ENCODE measurements at regions not wholly inside any gene's neighbourhood (a gene's known extent, or its start where the extent isn't known, plus 50 kb on each side); places are given as distances from the start of the nearest gene placed in this dataset.
"Not testable (repeated sequence)": the region's sequence is repeated elsewhere in the genome, so short reads cannot be mapped to it uniquely, and the experiment has no call there.

- DNase-seq; POLR2A ChIA-PET; H3K9ac ChIP-seq (ENCODE audit: low read length); H3K9me3 ChIP-seq (ENCODE audit: control extremely low read depth in 1 of 3, control insufficient read depth in 2 of 3, insufficient read depth in 1 of 3, low read length in 2 of 3); H3K4me1 ChIP-seq (ENCODE audit: control insufficient read depth in 2 of 2, insufficient read depth in 2 of 2, low read length in 2 of 2); H4K20me1 ChIP-seq (ENCODE audit: control insufficient read depth, insufficient read depth, low read length, poor library complexity, severe bottlenecking); H3K4me2 ChIP-seq (replicated peaks; ENCODE audit: low read depth, low read length, poor library complexity, severe bottlenecking); H3K79me2 ChIP-seq (ENCODE audit: control insufficient read depth, insufficient read depth, low read length); H3K4me3 ChIP-seq (ENCODE audit: control extremely low read depth in 1 of 5, extremely low read depth in 1 of 5, insufficient read depth in 1 of 5, low read depth in 2 of 5, low read length in 4 of 5); H3K4me1 Mint-ChIP-seq; ATAC-seq (ENCODE audit: low read depth); H3K4me3 Mint-ChIP-seq; intact Hi-C loops (cut with micrococcal nuclease); H3K27me3 ChIP-seq (replicated peaks in 1 of 4; ENCODE audit: control extremely low read depth in 1 of 4, control insufficient read depth in 3 of 4, insufficient read depth in 4 of 4, low read length in 3 of 4); H3K9me3 Mint-ChIP-seq (ENCODE audit: insufficient read depth); H3K36me3 ChIP-seq (replicated peaks in 1 of 2; ENCODE audit: control extremely low read depth in 1 of 2, control insufficient read depth in 1 of 2, extremely low read depth in 1 of 2, insufficient read depth in 2 of 2, low read length in 1 of 2); H3K27ac Mint-ChIP-seq; H2AFZ ChIP-seq (ENCODE audit: insufficient read depth, low read depth, low read length, poor library complexity, severe bottlenecking); H3K27ac ChIP-seq (ENCODE audit: low read length in 2 of 2): not testable (repeated sequence)
- TF ChIP-seq, protein P1, sequence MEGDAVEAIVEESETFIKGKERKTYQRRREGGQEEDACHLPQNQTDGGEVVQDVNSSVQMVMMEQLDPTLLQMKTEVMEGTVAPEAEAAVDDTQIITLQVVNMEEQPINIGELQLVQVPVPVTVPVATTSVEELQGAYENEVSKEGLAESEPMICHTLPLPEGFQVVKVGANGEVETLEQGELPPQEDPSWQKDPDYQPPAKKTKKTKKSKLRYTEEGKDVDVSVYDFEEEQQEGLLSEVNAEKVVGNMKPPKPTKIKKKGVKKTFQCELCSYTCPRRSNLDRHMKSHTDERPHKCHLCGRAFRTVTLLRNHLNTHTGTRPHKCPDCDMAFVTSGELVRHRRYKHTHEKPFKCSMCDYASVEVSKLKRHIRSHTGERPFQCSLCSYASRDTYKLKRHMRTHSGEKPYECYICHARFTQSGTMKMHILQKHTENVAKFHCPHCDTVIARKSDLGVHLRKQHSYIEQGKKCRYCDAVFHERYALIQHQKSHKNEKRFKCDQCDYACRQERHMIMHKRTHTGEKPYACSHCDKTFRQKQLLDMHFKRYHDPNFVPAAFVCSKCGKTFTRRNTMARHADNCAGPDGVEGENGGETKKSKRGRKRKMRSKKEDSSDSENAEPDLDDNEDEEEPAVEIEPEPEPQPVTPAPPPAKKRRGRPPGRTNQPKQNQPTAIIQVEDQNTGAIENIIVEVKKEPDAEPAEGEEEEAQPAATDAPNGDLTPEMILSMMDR (IDR thresholded peaks at IDR 0.05), result peak; percentile 13
- H3K27me3 Mint-ChIP-seq, result peaks cover 58% of the 10 kb centered on the region
- WGBS (ENCODE audit: insufficient coverage), result 80% methylated on average over 2 of the region's 2 CpGs
- CTCF ChIA-PET, result interaction anchor here (1.1 kb wide), 1 partner anchor 285 kb away, joined by 3 read pairs; no protein-coding TSS in a partner anchor
These were observed 89.1 kb downstream of the MAB21L3 start for GRCh38 chr1:116200343-116200742.

DNA sequence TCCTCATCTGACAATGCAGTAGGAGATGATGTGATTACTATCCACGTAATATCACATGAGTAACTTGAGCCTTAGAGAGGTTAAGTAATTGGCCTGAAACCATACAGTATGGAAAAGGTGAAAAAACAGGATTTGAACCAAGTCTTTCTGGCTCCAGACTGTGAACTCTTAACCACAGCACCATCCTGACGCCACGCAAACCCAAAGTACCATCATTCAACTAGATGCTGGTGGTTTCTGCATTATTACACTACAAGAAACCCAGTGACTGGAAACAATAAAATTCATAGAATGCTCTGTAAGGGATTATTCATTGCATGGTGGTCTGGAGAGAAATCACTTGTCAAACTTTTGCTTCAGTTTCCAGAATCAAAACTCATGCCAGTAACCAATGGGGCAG is 90.7 kb downstream of the MAB21L3 start:
- Mint-ChIP-seq H3K27ac (no peak overlapping the region), H3K9me3 (ENCODE audit: insufficient read depth) (peaks cover 5% of the 10 kb centered on the region), H3K4me3 (no peak overlapping the region), H3K4me1 (no peaks in the 10 kb centered on the region), H3K27me3 (peaks cover 56% of the 10 kb centered on the region)
- TF ChIP-seq, protein P1 (IDR thresholded peaks at IDR 0.05), result no peak
- no peak for TF ChIP-seq EZH2 (IDR thresholded peaks at IDR 0.05; ENCODE audit: borderline replicate concordance, insufficient read depth, low read depth, low read length, poor library complexity, severe bottlenecking)
- no CpG with 5 or more reads among the region's 3 CpGs for WGBS (ENCODE audit: insufficient coverage)
- POLR2A ChIA-PET, result no interaction called here
- ATAC-seq (ENCODE audit: low read depth) (no peak), DNase-seq (no peak)
- Histone ChIP-seq H3K4me2 (replicated peaks; ENCODE audit: low read depth, low read length, poor library complexity, severe bottlenecking) (no peak overlapping the region), H3K4me3 (ENCODE audit: control extremely low read depth in 1 of 5, extremely low read depth in 1 of 5, insufficient read depth in 1 of 5, low read depth in 2 of 5, low read length in 4 of 5) (no peak overlapping the region), H3K27ac (ENCODE audit: low read length in 2 of 2) (no peak overlapping the region), H3K9me3 (ENCODE audit: control extremely low read depth in 1 of 3, control insufficient read depth in 2 of 3, insufficient read depth in 1 of 3, low read length in 2 of 3) (peaks cover 0 to 3% (median 0%) of the 10 kb centered on the region in 3 donors), H2AFZ (ENCODE audit: insufficient read depth, low read depth, low read length, poor library complexity, severe bottlenecking) (no peak overlapping the region), H3K4me1 (ENCODE audit: control insufficient read depth in 2 of 2, insufficient read depth in 2 of 2, low read length in 2 of 2) (no peaks in the 10 kb centered on the region), H3K27me3 (replicated peaks in 1 of 4; ENCODE audit: control extremely low read depth in 1 of 4, control insufficient read depth in 3 of 4, insufficient read depth in 4 of 4, low read length in 3 of 4) (peaks cover 0 to 9% (median 7%) of the 10 kb centered on the region in 4 experiments), H3K36me3 (replicated peaks in 1 of 2; ENCODE audit: control extremely low read depth in 1 of 2, control insufficient read depth in 1 of 2, extremely low read depth in 1 of 2, insufficient read depth in 2 of 2, low read length in 1 of 2) (no peaks in the 10 kb centered on the region), H3K79me2 (ENCODE audit: control insufficient read depth, insufficient read depth, low read length) (no peaks in the 10 kb centered on the region), H3K9ac (ENCODE audit: low read length) (no peak overlapping the region), H4K20me1 (ENCODE audit: control insufficient read depth, insufficient read depth, low read length, poor library complexity, severe bottlenecking) (no peaks in the 10 kb centered on the region)
- intact Hi-C loops (cut with micrococcal nuclease), result no loop called here
- CTCF ChIA-PET, result no interaction called here
